Common myeloid progenitor, CD34-positive (primary cell): ENCODE measurements at regions not wholly inside any gene's neighbourhood (a gene's known extent, or its start where the extent isn't known, plus 50 kb on each side); places are given as distances from the start of the nearest gene placed in this dataset.
"Not testable (repeated sequence)": the region's sequence is repeated elsewhere in the genome, so short reads cannot be mapped to it uniquely, and the experiment has no call there.

Source experiments
- CTCF ChIA-PET: fragments of 350-600 bp; sonication (Branson Sonifier 250); formaldehyde crosslinking; loops from one replicate; lab custom pipeline; 2021; ENCODE audit warnings: antibody characterized with exemption; lab: Charles Lee
- POLR2A ChIA-PET: fragments of 350-600 bp; sonication (Branson Sonifier 250); formaldehyde crosslinking; loops from one replicate; lab custom pipeline; 2021; ENCODE audit warnings: antibody characterized with exemption; lab: Charles Lee
- DNase-seq, 3 donors: peaks; one replicate each; pipeline versions ENCODE4 v3.0.0 to v3.0.0-alpha.2; 2013
- H3K27ac ChIP-seq, 2 experiments: 1 replicate in 1 of 2; 2 replicates in 1 of 2; pipeline ENCODE4 v1.7.0; 2013; ENCODE audit warnings: inconsistent platforms in 2 of 2, low read length in 2 of 2, mild to moderate bottlenecking in 2 of 2, low read depth in 1 of 2, moderate library complexity in 1 of 2; ENCODE audit not compliant: severe bottlenecking in 2 of 2, insufficient read depth in 1 of 2, poor library complexity in 1 of 2
- H3K27me3 ChIP-seq, 5 experiments: replicated peaks in 2 of 5; 1 replicate in 3 of 5; 2 replicates in 2 of 5; pipeline versions ENCODE4 v1.6.1 to v1.7.0; 2013; ENCODE audit warnings: low read length in 4 of 5, mild to moderate bottlenecking in 2 of 5, moderate library complexity in 2 of 5, inconsistent platforms in 1 of 5; ENCODE audit not compliant: insufficient read depth in 5 of 5, control insufficient read depth in 4 of 5
- H3K36me3 ChIP-seq, 4 experiments: 1 replicate in 2 of 4; 2 replicates in 2 of 4; pipeline versions ENCODE4 v1.6.1 to v1.7.0; 2013; ENCODE audit warnings: low read length in 3 of 4, control low read depth in 1 of 4, mild to moderate bottlenecking in 1 of 4; ENCODE audit not compliant: control insufficient read depth in 4 of 4, insufficient read depth in 4 of 4
- H3K4me1 ChIP-seq, 4 experiments: 1 replicate in 3 of 4; 2 replicates in 1 of 4; pipeline versions ENCODE4 v1.6.1 to v1.7.1; 2013; ENCODE audit warnings: low read length in 3 of 4, mild to moderate bottlenecking in 3 of 4, control low read depth in 1 of 4, inconsistent platforms in 1 of 4, moderate library complexity in 1 of 4; ENCODE audit not compliant: control insufficient read depth in 4 of 4, insufficient read depth in 4 of 4; ENCODE audit errors: control extremely low read depth in 1 of 4
- H3K4me3 ChIP-seq, 7 experiments: 1 replicate in 4 of 7; 2 replicates in 3 of 7; pipeline versions ENCODE4 v1.5.1 to v1.7.0; 2013; ENCODE audit warnings: mild to moderate bottlenecking in 7 of 7, low read length in 6 of 7, moderate library complexity in 6 of 7, inconsistent platforms in 2 of 7, low read depth in 2 of 7, control low read depth in 1 of 7; ENCODE audit not compliant: insufficient read depth in 4 of 7, control insufficient read depth in 1 of 7; ENCODE audit errors: extremely low read depth in 1 of 7
- H3K9me3 ChIP-seq, 5 experiments: 1 replicate in 4 of 5; 2 replicates in 1 of 5; pipeline versions ENCODE4 v1.6.1 to v1.7.1; 2013; ENCODE audit warnings: low read length in 4 of 5, mild to moderate bottlenecking in 2 of 5, inconsistent platforms in 1 of 5, low read depth in 1 of 5, moderate library complexity in 1 of 5; ENCODE audit not compliant: control insufficient read depth in 4 of 5, insufficient read depth in 2 of 5; ENCODE audit errors: control extremely low read depth in 1 of 5
- WGBS: methylation state at CpG from one replicate; pipeline ENCODE4 v1.1.5; 2013; ENCODE audit not compliant: insufficient coverage; 5-methylcytosine and 5-hydroxymethylcytosine counted together

- H3K27ac ChIP-seq, H3K4me3 ChIP-seq, H3K4me1 ChIP-seq, H3K36me3 ChIP-seq, H3K27me3 ChIP-seq, DNase-seq, POLR2A ChIA-PET, CTCF ChIA-PET: not testable (repeated sequence)
- WGBS = 93% methylated on average over 17 of the region's 26 CpGs
- H3K9me3 ChIP-seq = peaks cover 0 to 14% (median 3%) of the 10 kb centered on the region in 5 experiments
Measured at GRCh38 chr4:123684937-123685336, 288.3 kb downstream of the SPRY1 start.

- H3K4me3 ChIP-seq, CTCF ChIA-PET, H3K9me3 ChIP-seq, H3K36me3 ChIP-seq, POLR2A ChIA-PET, H3K27ac ChIP-seq, DNase-seq, H3K4me1 ChIP-seq, H3K27me3 ChIP-seq: not testable (repeated sequence)
- 100% methylated on average over 1 of the region's 2 CpGs for WGBS
Measured at GRCh38 chr4:123695531-123695930, 298.9 kb downstream of the SPRY1 start.

GRCh38 chr4:123696687-123697086 is 300.1 kb downstream of the SPRY1 start:
- no peaks in the 10 kb centered on the region for H3K36me3 ChIP-seq
- no peak overlapping the region for H3K27ac ChIP-seq
- H3K4me1 ChIP-seq = peaks cover 0 to 6% (median 0%) of the 10 kb centered on the region in 4 experiments
- no peaks in the 10 kb centered on the region for H3K27me3 ChIP-seq
- 0% methylated on average over 1 of the region's 2 CpGs for WGBS
- ChIA-PET CTCF (no interaction called here), POLR2A (no interaction called here)
- H3K9me3 ChIP-seq = no peaks in the 10 kb centered on the region
- DNase-seq = peak in 2 of 3 donors; percentile 36 to 43
- H3K4me3 ChIP-seq = no peak overlapping the region

GRCh38 chr4:123698556-123698955 is 302.0 kb downstream of the SPRY1 start:
- POLR2A ChIA-PET = no interaction called here
- H3K9me3 ChIP-seq = no peaks in the 10 kb centered on the region

GRCh38 chr4:123699880-123700771 is 303.5 kb downstream of the SPRY1 start:
- Histone ChIP-seq H3K27ac (no peak overlapping the region), H3K4me3 (no peak overlapping the region), H3K9me3 (no peaks in the 10 kb centered on the region), H3K36me3 (no peaks in the 10 kb centered on the region), H3K4me1 (peaks cover 0 to 8% (median 0%) of the 10 kb centered on the region in 4 experiments), H3K27me3 (no peaks in the 10 kb centered on the region)
- CTCF ChIA-PET = no interaction called here
- DNase-seq = no peak
- 75% methylated on average over 3 of the region's 6 CpGs for WGBS
- POLR2A ChIA-PET = no interaction called here

More at GRCh38 chr4:123698556-123698955, 302.0 kb downstream of the SPRY1 start:
- no peaks in the 10 kb centered on the region for H3K36me3 ChIP-seq
- no peaks in the 10 kb centered on the region for H3K27me3 ChIP-seq
- no peak for DNase-seq
- H3K27ac ChIP-seq = no peak overlapping the region
- no peak overlapping the region for H3K4me3 ChIP-seq
- 100% methylated on average over 3 of the region's 4 CpGs for WGBS
- H3K4me1 ChIP-seq = peaks cover 0 to 8% (median 0%) of the 10 kb centered on the region in 4 experiments
- CTCF ChIA-PET = no interaction called here

- POLR2A ChIA-PET = no interaction called here
- no peaks in the 10 kb centered on the region for H3K27me3 ChIP-seq
- CTCF ChIA-PET = no interaction called here
- no peak overlapping the region for H3K4me3 ChIP-seq
- peak; percentile 10 to 65 (median 25) for DNase-seq
- peaks cover 0 to 2% (median 0%) of the 10 kb centered on the region in 5 experiments for H3K9me3 ChIP-seq
- no peaks in the 10 kb centered on the region for H3K36me3 ChIP-seq
- no peak overlapping the region for H3K27ac ChIP-seq
- peaks cover 0 to 8% (median 0%) of the 10 kb centered on the region in 4 experiments for H3K4me1 ChIP-seq
- no CpG with 5 or more reads among the region's 1 CpG for WGBS
Measured at GRCh38 chr4:123701131-123701575, 304.6 kb downstream of the SPRY1 start.

- H3K9me3 ChIP-seq = peaks cover 0 to 16% (median 5%) of the 10 kb centered on the region in 5 experiments
- ChIA-PET POLR2A (no interaction called here), CTCF (no interaction called here)
- no peak for DNase-seq
- H3K4me1 ChIP-seq = peaks cover 0 to 8% (median 0%) of the 10 kb centered on the region in 4 experiments
- H3K27ac ChIP-seq = no peak overlapping the region
- H3K27me3 ChIP-seq = no peaks in the 10 kb centered on the region
- no peaks in the 10 kb centered on the region for H3K36me3 ChIP-seq
- WGBS = 50% methylated on average over 2 of the region's 6 CpGs
- no peak overlapping the region for H3K4me3 ChIP-seq
Measured at GRCh38 chr4:123705419-123705818, 308.8 kb downstream of the SPRY1 start.
